RWPE1 (cell line): ENCODE measurements at regions not wholly inside any gene's neighbourhood (a gene's known extent, or its start where the extent isn't known, plus 50 kb on each side); places are given as distances from the start of the nearest gene placed in this dataset.
"Not testable (repeated sequence)": the region's sequence is repeated elsewhere in the genome, so short reads cannot be mapped to it uniquely, and the experiment has no call there.

ENCODE experiments used
- CTCF ChIA-PET: fragments of 350-600 bp; sonication (Branson Sonifier 250); formaldehyde crosslinking; extraction: SDS; loops from one replicate; lab custom pipeline; 2021; lab: Yijun Ruan, JAX
- POLR2A ChIA-PET: fragments of 400-600 bp; formaldehyde crosslinking; extraction: SDS; loops from one replicate; lab custom pipeline; 2020; ENCODE audit warnings: antibody characterized with exemption; ENCODE audit not compliant: low non-redundant PET; lab: Yijun Ruan, JAX
- DNase-seq: peaks from one replicate; pipeline ENCODE4 v3.0.0; 2012; ENCODE audit warnings: low spot score
- H3K27ac ChIP-seq: fragments of 450-650 bp; 2 replicates; pipeline ENCODE4 v1.5.1; 2017
- TF ChIP-seq, protein P1 (sequence below): fragments of 450-650 bp; conservative IDR thresholded peaks from 2 replicates; pipeline ENCODE4 v1.5.1; 2017; ENCODE audit warnings: low read depth, mild to moderate bottlenecking

DNA sequence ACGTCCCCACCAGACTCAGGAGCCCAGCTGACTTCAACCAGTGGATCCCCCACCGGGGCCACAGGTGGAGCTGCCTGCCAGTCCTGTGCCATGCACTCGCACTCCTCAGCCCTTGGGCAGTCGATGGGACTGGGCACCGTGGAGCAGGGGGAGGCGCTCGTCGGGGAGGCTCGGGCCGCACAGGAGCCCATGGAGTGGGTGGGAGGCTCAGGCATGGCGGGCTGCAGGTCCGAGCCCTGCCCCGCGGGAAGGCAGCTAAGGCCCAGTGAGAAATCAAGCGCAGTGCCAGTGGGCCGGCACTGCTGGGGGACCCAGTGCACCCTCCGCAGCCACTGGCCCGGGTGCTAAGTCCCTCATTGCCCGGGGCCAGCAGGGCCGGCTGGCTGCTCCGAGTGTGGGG lies 52.3 kb upstream of the LRRC30 start:
- POLR2A ChIA-PET, H3K27ac ChIP-seq, DNase-seq: not testable (repeated sequence)
- CTCF ChIA-PET = interaction anchor here (0.7 to 1.5 kb wide), 3 partner anchors 140 to 1300 kb away, joined by 4 read pairs; no protein-coding TSS in a partner anchor

DNA sequence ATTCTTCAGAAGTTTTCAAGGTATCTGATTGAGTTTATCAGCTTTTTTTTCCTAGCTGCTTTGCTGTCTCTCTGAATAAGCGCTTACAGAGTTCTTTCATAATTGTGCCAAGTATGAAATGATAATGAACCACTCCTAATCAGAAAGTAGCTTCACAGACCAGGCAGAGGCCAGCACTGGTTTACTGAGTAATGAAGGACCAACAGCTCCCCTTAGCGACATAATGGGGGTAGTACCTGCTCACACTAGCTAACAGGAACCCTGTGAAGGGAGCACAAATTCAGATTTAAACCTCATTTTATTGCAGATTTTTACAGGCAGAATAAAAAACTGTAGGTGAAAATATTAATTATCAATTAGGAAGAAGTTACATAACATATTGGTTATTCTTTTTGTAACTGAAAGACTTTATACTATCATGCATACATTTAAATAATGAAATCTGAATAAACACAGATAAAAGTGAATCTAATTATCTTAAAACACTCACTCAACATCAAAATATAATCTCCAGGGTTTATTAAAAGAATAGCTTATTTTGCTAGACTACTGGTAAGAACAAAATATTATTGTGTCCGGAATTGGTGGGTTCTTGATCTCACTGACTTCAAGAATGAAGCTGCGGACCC lies 53.7 kb upstream of the LRRC30 start:
- POLR2A ChIA-PET = interaction anchor here (0.5 kb wide), 1 partner anchor 61 kb away, joined by 3 read pairs; no protein-coding TSS in a partner anchor
- TF ChIP-seq, protein P1, sequence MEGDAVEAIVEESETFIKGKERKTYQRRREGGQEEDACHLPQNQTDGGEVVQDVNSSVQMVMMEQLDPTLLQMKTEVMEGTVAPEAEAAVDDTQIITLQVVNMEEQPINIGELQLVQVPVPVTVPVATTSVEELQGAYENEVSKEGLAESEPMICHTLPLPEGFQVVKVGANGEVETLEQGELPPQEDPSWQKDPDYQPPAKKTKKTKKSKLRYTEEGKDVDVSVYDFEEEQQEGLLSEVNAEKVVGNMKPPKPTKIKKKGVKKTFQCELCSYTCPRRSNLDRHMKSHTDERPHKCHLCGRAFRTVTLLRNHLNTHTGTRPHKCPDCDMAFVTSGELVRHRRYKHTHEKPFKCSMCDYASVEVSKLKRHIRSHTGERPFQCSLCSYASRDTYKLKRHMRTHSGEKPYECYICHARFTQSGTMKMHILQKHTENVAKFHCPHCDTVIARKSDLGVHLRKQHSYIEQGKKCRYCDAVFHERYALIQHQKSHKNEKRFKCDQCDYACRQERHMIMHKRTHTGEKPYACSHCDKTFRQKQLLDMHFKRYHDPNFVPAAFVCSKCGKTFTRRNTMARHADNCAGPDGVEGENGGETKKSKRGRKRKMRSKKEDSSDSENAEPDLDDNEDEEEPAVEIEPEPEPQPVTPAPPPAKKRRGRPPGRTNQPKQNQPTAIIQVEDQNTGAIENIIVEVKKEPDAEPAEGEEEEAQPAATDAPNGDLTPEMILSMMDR = peak; percentile 80
- DNase-seq = peak; percentile 70
- CTCF ChIA-PET = interaction anchor here (0.5 to 1.5 kb wide), 9 partner anchors 123 to 257 kb away, joined by 3 to 12 read pairs (median 4); no protein-coding TSS in a partner anchor
- H3K27ac ChIP-seq = no peak overlapping the region

DNA sequence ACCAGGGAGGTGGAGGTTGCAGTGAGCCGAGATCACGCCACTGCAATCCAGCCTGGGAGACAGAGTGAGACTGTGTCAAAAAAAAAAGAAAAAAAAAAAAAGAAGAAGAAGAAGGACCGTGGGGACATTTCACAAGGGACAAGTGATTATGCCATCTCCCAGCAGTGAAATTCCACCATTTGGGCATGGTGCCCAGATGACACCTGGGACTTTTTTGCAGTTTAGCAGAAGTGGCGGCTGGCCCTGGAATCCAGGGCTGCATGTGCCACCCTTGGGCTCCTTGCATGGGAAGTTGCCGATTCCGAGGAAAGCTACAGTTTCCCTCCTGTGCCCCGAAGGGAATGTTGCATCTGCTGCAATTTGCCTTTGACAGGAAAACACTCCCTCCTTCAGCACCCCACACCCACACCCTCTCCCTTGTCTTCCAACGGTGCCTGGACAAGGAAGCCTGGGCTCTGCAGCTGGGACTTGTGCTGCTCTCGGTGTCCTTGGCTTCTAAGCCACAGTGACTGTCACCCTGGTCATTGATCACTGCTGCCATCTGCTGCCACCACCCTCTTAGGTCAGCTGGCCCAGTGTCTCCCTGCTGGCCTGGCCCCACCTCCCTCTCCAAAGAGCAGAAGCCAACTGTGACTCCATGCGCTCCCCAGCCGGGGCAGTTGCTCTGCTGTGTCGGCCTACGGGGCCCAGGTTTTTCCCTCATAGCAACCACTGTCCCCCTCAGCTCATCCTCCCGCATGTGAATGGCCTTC lies 56.4 kb upstream of the LRRC30 start:
- ChIA-PET CTCF (interaction anchor here (1.1 to 1.7 kb wide), 2 partner anchors 136 to 152 kb away, joined by 3 to 5 read pairs; no protein-coding TSS in a partner anchor), POLR2A (interaction anchor here (0.7 kb wide), 1 partner anchor 52 kb away, joined by 4 read pairs; no protein-coding TSS in a partner anchor)
- no peak overlapping the region for H3K27ac ChIP-seq
- DNase-seq = no peak
- TF ChIP-seq, protein P1 = no peak

DNA sequence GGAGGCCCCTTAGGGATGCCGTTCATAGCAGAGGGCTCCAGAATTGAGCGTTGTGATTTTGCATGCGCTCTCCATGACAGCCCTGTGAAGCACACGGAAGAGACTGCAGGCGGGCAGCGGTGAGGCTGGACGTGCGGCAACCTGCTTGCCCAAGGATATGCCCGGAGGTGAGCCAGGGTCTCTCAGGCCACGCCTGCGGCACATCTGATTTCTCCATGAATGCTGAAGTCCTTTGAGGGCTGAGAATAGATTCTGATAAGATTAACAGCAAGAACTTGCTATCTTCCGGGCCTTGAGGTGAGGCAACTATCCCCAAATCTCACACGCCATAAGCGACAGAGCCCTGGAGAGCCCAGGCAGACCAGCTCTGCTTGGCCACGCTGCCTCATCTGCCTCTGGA lies 55.6 kb upstream of the LAMA1 start:
- ChIA-PET CTCF (interaction anchor here (0.5 kb wide), 1 partner anchor 1305 kb away, joined by 6 read pairs; no protein-coding TSS in a partner anchor), POLR2A (no interaction called here)

DNA sequence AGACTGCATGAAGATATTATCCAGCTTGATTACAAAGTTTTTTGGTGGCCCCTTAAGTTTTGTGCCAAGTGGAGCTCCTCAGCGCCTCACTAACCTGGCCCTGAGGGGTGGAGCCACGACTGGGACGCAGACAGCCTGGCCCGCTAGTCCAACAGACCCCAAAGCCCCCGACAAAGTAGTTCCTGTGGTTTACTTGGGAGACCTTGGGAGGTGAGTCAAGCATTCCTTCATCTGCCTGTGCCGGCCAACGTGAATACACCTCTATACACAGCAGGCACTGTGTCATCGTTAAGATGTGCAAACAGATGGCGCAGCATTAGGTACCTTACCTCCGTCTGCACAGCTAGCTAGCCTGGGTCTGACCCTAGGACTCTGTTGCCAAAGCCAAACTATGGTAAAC lies 55.0 kb upstream of the LAMA1 start:
- TF ChIP-seq, protein P1 = no peak
- no peak overlapping the region for H3K27ac ChIP-seq
- ChIA-PET CTCF (no interaction called here), POLR2A (no interaction called here)
- no peak for DNase-seq

More for the DNA sequence above, 55.6 kb upstream of the LAMA1 start:
- no peak overlapping the region for H3K27ac ChIP-seq
- no peak for DNase-seq
- TF ChIP-seq, protein P1 = no peak

DNA sequence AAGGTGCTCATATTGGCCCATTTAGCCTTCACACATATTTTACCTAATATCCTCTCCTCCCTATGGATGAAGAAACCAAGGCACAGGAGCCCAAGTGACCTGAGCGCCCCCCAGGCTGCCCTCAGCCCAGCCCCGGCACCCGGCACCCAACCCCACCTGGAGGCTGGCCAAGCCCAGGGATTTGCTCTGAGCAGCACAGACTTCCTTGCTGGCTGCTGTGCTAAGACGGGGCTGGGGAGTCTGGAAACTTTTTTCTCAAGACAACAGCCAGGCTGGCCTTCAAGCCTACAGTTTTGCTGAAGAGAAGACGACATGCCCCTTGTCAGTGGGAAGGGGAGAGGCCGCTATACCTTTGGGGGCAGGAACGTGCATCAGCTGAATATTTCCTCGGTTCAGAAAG lies 52.7 kb upstream of the LAMA1 start:
- TF ChIP-seq, protein P1 = no peak
- ChIA-PET CTCF (no interaction called here), POLR2A (no interaction called here)
- H3K27ac ChIP-seq = no peak overlapping the region
- DNase-seq = no peak

DNA sequence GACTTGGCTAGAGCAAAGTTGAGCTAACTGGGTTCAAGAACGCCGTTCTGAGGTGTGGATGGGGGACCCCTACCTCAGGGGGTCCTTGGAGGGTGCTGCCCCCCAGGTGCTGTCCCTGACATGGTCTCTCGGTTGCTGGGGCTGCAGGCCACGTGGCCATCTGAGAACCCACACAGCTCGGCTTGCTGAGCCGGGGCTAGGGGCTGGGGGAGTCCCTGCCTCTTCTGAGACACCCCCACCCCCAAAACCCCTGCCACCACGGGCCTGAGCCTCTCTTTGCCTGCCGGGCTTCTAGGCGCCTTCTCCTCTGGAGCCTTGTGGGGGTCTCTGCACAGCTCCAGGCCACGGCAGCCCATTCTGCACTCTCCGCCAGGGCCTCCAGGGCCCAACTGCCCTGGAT lies 52.0 kb upstream of the LAMA1 start:
- no peak for DNase-seq
- TF ChIP-seq, protein P1 = no peak
- ChIA-PET POLR2A (no interaction called here), CTCF (interaction anchor here (0.5 kb wide), 1 partner anchor 243 kb away, joined by 3 read pairs; no protein-coding TSS in a partner anchor)
- no peak overlapping the region for H3K27ac ChIP-seq
